Stimulated activated CD4-positive, alpha-beta T cell treated with anti-CD3 and anti-CD28 coated beads, Interleukin-12 subunit alpha, Interleukin-12 subunit beta, amount 100 ng/mL, for 4 hours (primary cell): ENCODE measurements at regions not wholly inside any gene's neighbourhood (a gene's known extent, or its start where the extent isn't known, plus 50 kb on each side); places are given as distances from the start of the nearest gene placed in this dataset.
"Not testable (repeated sequence)": the region's sequence is repeated elsewhere in the genome, so short reads cannot be mapped to it uniquely, and the experiment has no call there.

Experiments used
- DNase-seq: peaks from one replicate; pipeline ENCODE4 v3.0.0-alpha.2; 2020

DNA sequence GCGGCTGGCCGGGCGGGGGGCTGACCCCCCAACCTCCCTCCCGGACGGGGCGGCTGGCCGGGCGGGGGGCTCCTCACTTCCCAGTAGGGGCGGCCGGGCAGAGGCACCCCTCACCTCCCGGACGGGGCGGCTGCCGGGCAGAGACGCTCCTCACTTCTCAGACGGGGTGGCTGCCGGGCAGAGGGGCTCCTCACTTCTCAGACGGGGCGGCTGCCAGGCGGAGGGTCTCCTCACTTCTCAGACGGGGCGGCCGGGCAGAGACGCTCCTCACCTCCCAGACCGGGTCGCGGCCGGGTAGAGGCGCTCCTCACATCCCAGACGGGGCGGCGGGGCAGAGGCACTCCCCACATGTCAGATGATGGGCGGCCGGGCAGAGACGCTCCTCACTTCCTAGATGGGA, 112.6 kb upstream of the FAM174B start:
- not testable (repeated sequence) for DNase-seq

DNA sequence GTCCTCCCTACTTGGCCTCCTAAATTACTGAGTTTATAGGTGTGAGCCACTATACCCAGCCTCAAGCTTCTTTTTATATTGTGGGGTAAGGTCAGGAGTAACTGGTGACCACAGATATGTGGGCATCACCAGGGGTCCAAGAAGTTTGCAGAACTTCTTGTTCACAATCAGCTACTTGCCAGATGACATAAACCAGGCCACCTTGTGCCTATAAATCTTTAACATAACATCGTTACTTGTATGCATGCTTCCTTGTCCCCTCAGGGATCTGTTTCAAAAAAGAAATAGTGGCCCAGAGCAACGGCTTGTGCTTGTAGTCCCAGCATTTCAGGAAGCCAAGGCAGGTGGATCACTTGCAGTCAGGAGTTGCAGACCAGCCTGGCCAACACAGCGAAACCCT, 115.1 kb upstream of the FAM174B start:
- DNase-seq, result no peak

DNA sequence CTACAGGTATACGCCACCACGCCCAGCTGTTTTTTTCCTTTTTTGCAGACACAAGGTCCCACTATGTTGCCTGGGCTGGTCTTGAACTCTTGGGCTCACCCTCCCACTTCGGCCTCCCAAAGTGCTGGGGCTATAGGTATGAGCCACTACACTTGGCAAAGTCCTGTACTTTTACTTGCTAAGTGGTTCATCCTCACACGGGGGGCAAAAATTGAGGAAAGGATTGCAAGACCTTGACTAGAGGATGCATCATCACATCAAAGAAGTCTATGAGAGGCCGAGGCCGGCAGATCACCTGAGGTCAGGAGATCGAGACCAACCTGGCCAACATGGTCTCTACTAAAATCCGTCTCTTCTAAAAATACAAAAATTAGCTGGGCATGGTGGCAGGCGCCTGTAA, 116.5 kb upstream of the FAM174B start:
- DNase-seq, result no peak

DNA sequence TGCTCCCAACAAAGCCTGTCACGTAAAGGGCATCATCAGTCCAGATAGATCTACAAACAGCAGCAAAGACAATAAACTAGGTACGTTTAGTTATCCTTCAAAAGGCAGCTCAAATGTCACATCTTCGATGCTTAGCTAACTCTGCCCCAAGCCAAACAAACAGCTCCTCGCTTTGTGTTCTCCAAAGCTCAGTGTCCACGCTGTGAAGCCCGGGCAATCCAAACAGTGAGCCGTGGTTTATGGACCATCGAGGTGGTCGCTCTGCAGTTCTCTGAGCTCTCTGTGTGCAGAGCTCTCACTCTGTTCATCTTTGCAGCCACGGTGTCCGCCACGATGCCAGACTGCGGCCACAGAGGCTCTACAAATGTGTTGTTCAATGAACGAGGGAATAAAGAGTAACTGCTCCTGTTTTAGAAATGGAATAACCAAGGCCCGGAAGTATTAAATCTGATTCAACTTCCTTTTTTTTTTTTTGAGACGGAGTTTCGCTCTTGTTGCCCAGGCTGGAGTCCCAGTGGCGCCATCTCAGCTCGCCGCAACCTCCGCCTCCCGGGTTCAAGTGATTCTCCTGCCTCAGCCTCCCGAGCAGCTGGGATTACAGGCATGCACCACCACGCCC, 117.2 kb upstream of the FAM174B start:
- no peak for DNase-seq

DNA sequence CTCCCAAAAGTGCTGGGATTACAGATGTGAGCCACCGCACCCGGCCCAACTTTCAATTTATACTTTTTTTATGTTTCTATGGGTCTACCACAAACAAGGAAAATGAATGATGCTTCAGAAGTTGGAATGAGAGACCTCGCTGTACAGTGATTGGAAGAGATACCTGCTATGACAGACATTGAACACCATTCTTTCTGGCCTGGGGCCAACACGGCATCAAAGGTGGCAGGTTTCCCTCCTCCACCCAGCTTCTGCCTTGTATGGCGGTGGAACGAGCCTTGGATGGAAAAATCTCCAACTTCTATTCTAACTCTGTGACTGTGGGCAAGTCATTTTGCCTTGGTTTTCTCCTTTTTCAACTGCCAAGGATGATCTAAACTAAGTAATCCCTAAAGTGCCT, 117.8 kb upstream of the FAM174B start:
- no peak for DNase-seq

DNA sequence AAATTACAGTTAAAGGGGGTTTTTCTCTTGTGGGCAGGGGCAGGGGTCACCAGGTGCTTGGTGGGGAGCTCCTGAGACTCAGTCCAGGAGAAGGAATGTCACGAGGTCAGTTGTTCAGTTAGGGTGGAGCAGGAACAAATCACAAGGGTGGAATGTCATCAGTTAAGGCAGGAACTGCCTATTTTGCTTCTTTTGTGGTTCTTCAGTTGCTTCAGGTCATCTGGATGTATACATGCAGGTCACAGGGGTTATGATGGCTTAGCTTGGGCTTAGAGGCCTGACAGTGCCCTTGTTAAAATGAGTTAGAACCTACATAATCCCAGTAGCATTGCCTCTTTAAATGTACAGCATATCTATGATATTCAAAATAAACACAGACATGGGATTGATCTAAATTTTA, 120.2 kb upstream of the CHD2 start:
- DNase-seq, result no peak

DNA sequence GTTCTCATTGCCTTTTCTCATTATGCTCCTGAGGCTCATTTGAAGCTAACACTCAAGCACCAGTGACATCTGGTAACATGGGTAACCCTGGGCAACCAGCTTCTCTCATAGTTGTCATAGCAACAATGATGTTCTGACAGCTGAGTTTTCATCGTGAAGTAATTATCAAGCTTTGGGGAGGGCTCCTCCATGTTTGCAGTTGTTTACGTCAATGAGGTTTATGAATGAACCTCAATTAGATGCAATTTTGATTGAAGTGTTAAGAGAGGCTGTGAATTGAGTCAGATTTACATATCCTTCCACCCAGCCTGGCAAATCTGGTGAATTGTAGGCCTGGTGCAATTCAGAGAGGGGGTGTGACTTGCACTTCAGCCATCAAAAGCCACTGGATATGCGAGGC, 119.3 kb upstream of the CHD2 start:
- no peak for DNase-seq

DNA sequence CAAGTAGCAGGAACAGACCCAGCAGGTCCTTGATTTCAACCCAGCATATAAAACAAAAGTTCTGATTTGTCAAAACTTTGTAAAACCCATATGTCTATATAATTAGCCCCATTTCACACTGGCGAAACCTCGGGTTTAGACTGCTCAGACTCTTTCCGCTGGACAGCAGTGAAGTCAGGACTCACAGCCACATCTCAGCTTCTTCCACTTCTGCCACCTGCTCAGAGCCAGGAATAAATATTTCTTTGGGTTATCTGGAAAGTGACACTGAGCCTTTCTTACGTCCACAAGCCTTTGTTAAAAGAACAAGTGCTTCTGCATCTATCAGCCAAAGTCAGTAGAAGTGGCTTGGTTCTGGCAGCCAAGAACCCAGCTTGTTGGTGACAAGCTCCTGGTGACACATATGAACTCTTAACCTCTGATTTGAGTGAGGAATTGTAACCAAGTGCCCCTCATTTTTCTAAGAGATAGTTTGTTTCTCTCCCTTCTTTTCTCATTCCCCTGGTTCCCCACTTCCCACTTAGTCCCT, 118.1 kb upstream of the CHD2 start:
- no peak for DNase-seq

DNA sequence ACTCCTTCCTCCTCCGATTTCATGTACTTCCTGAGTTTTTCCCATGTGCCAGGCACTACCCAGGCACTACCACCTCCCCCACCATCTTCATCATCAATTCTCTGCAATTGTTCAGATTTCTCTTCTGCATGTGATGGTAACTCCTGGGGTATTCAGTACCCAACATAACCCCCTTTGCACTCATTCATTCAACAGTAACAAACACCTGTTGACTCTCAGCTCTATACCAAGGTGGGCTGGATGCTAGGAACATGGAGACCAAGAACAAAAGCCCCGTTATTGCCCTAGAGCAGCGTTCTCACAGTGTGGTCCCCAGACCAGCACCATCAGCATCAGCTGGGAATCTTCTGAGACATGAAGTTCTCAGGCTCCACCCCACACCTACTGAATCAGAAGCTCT, 113.0 kb upstream of the CHD2 start:
- no peak for DNase-seq

DNA sequence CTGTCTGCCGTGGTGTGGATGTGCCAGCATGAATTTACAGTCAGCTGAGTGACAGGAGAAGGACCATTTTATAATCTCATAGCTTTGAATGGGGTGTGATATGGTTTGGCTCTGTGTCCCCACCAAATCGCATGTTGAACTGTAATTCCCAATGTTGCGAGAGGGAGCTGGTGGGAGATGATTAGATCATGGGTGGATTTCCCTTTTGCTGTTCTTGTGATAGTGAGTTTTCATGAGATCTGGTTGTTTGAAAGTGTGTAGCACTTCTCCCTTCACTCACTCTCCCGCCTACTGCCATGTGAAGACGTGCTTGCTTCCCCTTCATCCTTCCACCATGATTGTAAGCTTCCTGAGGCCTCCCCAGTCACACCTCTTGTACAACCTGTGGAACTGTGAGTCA, 111.9 kb upstream of the CHD2 start:
- no peak for DNase-seq

DNA sequence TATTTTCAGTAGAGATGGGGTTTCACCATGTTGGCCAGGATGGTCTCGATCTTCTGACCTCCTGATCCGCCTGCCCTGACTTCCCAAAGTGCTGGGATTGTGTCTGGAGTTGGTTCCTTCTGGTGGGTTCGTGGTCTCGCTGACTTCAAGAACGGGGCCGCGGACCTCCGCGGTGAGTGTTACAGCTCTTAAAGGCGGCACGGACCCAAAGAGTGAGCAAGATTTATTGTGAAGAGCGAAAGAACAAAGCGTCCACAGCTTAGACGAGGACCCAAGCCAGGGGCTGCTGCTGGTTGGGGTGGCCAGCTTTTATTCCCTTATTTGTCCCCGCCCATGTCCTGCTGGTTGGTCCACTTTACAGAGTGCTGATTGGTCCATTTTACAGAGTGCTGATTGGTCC, 111.3 kb upstream of the CHD2 start:
- not testable (repeated sequence) for DNase-seq

DNA sequence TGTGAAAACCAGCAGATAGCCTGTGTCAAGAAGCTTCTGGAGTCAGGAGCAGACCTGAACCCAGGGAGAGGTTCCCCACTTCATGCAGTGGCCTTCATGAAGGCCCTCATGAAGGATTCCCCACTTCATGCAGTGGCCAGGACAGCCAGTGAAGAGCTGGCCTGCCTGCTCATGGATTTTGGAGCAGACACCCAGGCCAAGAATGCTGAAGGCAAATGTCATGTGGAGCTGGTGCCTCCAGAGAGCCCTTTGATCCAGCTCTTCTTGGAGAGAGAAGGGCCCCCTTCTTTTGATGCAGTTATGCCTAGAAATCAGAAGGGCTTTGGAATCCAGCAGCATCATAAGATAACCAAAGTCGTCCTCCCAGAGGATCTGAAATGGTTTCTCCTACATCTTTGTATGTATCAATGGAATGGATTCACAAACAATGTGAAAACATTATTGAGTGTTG, 103.9 kb upstream of the CHD2 start:
- DNase-seq, result no peak

DNA sequence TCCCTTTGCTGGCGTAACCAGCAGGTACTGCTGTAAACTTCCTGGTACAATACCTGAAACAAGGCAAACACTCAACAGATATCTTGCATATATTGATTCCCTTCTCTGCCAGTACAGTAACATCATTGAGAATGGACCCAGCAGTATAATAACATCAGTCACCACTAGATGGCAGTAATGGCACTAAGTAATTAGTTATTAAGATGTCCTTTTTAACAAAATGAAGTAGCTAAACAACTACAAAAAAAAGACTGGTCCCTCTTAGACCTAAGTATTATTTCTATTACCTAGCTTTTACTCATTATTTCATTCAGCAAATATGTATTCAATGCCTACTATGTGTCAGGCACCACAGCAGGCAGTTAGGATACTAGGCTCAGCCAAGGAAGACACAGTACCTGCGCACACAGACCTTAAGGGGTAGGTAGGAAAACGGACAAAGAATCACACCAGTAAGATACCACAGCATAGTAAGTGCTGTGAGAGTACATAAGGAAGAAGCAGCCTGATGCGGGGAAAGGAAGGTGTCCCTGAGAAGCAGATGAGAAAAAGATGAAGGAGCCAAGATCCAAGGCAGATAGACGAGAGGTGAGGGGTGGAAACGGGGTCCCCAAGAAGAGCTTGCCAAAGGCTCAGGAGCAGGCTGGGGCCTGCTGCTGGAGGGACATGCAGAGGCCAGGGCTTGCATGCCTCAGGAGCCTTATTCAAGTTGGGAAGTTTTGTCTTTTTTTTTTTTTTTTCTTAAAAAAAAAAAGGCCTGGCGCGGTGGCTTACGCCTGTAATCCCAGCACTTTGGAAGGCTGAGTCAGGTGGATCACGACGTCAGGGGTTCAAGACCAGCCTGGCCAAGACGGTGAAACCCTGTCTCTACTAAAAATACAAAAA, 102.7 kb upstream of the CHD2 start:
- no peak for DNase-seq

DNA sequence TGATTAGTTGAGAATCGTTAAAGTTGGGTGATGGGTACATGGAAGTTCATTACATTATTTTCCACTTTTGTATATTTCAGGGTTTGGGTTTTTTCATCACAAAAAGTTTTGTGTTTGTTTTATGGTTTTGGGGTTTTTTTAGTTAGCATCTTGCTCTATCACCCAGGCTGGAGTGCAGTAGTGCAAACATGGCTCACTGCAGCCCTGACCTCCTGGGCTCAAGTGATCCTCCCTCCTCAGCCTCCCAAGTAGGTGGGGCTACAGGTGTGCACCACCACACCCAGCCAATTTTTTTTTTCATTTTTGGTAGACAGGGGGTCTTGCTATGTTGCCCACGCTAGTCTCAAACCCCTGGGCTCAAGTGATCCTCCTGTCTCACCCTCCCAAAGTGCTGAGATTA, 100.1 kb upstream of the CHD2 start:
- DNase-seq, result no peak

DNA sequence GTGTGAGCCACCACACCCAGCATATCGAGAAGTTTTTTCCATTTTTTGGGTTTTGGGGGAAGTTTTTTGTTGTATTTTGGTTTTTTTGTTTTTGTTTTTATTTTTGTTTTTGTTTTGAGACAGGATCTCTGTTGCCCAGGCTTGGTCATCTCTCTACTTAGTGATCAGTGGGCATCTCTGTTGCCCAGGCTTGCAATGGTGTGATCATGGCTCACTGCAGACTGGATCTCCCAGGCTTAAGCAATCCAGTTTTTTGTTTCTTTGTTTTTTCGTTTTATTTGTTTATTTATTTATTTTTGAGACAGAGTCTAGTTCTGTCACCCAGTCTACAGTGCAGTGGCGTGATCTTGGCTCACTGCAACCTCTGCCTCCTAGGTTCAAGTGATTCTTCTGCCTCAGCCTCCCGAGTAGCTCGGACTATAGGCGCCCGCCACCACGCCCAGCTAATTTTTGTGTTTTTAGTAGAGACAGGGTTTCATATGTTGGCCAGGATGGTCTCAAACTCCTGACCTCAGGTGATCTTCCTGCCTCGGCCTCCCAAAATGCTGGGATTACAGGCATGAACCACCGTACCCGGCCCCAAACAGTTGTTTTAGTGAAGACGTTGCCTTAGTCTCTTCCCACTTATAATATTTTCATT, 99.6 kb upstream of the CHD2 start:
- DNase-seq, result not testable (repeated sequence)

DNA sequence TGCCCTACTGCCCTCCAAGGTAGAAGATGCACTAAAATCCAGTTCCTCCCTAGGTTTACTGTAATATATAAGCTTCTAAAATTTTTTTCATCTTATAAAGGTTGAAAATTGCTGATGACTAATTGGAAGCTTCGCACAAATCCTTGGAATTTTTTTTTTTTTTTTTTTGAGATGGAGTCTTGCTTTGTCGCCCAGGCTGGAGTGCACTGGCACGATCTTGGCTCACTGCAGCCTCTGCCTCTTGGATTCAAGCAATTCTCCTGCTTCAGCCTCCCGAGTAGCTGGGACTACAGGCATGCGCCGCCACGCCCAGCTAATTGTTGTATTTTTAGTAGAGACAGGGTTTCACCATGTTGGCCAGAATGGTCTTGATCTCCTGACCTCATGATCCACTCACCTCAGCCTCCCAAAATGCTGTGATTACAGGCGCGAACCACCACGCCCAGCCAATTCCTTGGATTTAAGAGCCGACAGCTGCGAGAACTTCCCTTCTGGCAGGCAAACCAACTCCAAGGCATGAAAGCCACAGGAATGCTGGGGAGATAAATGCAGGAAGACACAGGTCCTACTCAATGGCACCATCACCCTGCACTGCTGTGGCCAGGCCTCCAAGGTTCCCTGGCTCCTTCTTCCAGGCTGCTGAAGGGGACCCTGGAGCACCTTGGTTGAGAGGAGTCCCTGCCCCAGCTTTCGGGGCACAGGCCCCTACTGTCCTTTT, 98.9 kb upstream of the CHD2 start:
- not testable (repeated sequence) for DNase-seq

DNA sequence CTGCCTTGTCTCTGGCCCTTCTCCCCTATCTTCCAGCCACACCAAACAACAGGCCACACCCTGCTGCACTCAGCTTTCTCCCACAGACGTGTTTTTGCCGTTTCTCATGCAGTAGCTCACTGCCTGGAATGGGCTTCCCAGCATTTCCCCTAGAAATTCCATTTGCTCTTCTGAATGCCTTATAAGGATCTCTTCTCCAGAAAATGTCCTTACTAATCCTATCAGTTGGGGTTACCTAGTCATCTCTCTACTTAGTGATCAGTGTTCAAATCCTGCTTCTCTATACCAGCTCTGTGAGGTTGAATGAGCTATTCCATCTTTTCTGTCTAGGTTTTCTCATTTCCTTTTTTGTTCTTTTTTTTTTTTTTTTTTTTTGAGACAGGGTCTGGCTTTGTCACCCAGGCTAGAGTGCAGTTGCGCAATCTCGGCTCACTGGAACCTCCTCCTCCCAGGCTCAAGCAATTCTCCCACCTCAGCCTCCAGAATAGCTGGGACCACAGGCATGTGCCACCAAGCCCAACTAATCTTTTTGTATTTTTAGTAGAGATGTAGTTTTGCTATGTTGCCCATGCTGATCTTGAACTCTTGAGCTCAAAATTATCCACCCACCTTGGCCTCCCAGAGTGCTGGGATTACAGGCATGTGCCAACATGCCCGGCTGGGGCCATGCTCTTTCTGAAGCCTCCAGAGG, 98.2 kb upstream of the CHD2 start:
- no peak for DNase-seq

DNA sequence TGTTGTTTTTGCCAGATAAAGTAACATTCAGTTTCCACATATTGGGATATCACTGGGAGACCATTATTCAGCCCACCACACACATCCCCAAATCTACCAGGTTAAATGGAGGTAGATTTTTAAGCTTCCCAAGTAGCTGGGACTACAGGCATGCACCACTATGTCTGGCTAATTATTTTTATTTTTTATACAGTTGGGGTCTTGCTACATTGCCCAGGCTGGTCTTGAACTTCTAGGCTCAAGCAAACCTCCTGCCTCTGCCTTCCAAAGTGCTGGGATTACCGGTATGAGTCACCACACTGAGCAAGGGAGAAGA, 96.6 kb upstream of the CHD2 start:
- DNase-seq, result no peak

DNA sequence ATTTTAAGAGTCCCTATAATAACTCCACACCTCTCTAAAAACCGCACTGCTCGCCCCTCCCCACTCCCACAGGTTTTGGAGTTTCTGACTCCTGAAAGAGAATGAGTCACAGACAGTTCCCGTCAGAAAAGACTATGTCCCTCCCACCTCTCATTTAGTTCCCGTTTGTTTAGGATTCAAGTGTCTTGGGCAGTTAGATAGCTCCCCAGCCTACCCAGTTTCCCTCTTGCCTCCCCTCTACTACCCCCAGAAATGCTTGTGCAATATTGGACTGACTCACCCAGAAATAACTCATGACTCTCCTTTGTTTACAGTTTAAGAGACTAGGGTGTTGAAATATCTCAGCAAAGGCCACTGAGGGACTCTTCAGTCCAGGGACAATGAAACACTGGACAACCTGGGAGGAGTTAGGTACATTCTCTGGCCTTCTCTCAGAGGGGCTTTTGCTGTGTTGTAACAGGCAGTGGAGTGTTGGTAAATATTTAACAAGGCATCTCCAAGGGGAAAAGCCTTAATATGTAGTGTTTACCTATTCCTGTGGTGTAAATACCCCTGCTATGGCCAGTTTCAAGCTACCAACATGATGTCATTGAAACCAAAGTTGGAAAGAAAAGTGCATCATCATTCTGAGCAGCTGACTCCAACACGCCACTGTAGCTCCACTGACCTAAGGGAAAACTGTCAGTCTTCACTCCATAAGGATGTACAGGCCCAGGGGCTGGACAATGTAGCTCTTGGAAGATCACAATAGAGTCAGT, 96.1 kb upstream of the CHD2 start:
- DNase-seq, result peak; percentile 70

DNA sequence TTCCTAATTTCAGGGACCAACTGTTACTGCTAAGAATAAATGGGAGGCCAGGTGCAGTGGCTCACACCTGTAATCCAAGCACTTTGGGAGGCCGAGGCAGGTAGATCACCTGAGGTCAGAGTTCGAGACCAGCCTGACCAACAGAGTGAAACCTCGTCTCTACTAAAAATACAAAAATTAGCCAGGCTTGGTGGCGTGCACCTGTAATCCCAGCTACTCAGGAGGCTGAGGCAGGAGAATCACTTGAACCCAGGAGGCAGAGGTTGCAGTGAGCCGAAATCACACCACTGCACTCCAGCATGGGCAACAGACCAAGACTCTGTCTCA, 95.6 kb upstream of the CHD2 start:
- not testable (repeated sequence) for DNase-seq

DNA sequence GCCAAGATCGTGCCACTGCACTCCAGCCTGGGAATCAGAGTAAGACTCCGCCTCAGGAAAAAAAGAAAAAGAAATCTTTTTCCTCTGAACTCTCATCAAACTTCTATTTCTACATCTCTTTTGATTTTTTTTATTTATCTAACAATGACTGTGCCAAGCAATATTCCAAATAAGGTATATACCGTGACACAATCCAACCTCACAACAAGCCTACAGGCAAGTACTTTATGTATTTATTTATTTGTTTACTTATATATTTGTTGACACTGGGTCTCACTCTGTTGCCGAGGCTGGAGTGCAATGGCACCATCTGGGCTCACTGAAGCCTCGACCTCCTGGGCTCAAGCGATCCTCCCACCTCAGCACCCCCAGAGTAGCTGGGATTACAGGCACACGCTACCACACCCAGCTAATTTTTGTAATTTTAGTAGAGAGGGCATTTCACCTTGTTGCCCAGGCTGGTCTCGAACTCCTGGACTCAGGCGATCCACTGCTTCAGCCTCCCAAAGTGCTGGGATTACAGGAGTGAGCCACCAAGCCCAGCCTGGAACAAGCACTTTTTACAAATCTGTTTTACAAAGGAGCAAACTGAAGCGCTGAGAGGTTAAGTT, 94.9 kb upstream of the CHD2 start:
- no peak for DNase-seq

DNA sequence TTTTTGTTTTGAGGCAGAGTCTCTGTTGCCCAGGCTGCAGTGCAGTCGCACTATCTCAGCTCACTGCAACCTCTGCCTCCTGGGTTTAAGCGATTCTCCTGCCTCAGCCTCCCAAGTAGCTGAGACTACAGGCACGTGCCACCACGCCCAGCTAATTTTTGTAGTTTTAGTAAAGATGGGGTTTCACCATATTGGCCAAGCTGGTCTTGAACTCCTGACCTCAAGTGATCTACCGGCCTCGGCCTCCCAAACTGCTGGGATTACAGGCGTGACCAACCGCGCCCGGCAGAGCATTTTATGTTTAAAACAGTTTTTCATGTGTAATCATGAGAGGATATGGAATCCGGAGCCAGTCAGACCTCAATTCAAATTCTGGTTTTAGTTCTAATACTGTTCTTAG, 94.0 kb upstream of the CHD2 start:
- DNase-seq, result not testable (repeated sequence)
